DND-41 (cell line): ENCODE measurements at regions not wholly inside any gene's neighbourhood (a gene's known extent, or its start where the extent isn't known, plus 50 kb on each side); places are given as distances from the start of the nearest gene placed in this dataset.
A peak's percentile ranks its signal among the peaks of the same experiment; 100 is the strongest.

Experiments
- ATAC-seq: fragments of 200-7000 bp; cut with Tn5 transposase; 3 replicates; pipeline ENCODE4 v1.9.1; 2021; ENCODE audit warnings: low read depth; ENCODE audit not compliant: insufficient read depth
- DNase-seq: peaks from one replicate; pipeline ENCODE4 v3.0.0-alpha.2; 2020
- H2AFZ ChIP-seq: 2 replicates; pipeline ENCODE4 v1.6.0; 2012; ENCODE audit warnings: low read depth, low read length
- H3K27ac ChIP-seq: 2 replicates; pipeline ENCODE4 v1.5.1; 2012; ENCODE audit warnings: low read length, inconsistent platforms
- H3K27me3 ChIP-seq: fragments of 200-600 bp; sonication (generic); 2 replicates; pipeline ENCODE4 v1.6.0; 2012; ENCODE audit warnings: low read length, mild to moderate bottlenecking, inconsistent platforms; ENCODE audit not compliant: insufficient read depth, poor library complexity
- H3K36me3 ChIP-seq: 2 replicates; pipeline ENCODE4 v1.5.1; 2012; ENCODE audit warnings: low read length, inconsistent platforms; ENCODE audit not compliant: insufficient read depth
- H3K4me1 ChIP-seq: 2 replicates; pipeline ENCODE4 v1.5.1; 2012; ENCODE audit warnings: mild to moderate bottlenecking, low read length; ENCODE audit not compliant: insufficient read depth
- H3K4me2 ChIP-seq: 2 replicates; pipeline ENCODE4 v1.6.0; 2012; ENCODE audit warnings: mild to moderate bottlenecking, moderate library complexity, low read length, inconsistent platforms; ENCODE audit not compliant: insufficient read depth
- H3K4me3 ChIP-seq, 2 experiments: fragments of 200-600 bp in 1 of 2; shearing (Covaris generic) in 1 of 2; 2 replicates each; pipeline ENCODE4 v1.5.1; 2012 to 2016; ENCODE audit warnings: inconsistent platforms in 2 of 2, low read length in 2 of 2, mild to moderate bottlenecking in 2 of 2, low read depth in 1 of 2, moderate library complexity in 1 of 2
- H3K79me2 ChIP-seq: 2 replicates; pipeline ENCODE4 v1.6.0; 2012; ENCODE audit warnings: low read length, inconsistent platforms; ENCODE audit not compliant: insufficient read depth
- H3K9ac ChIP-seq: 2 replicates; pipeline ENCODE4 v1.6.0; 2012; ENCODE audit warnings: low read depth, mild to moderate bottlenecking, inconsistent platforms, low read length, moderate library complexity
- H3K9me3 ChIP-seq: 2 replicates; pipeline ENCODE4 v1.5.1; 2012; ENCODE audit warnings: low read length, moderate library complexity, mild to moderate bottlenecking, inconsistent platforms; ENCODE audit not compliant: insufficient read depth, severe bottlenecking
- H4K20me1 ChIP-seq: 2 replicates; pipeline ENCODE4 v1.6.0; 2012; ENCODE audit warnings: low read length; ENCODE audit not compliant: insufficient read depth
- EZH2 ChIP-seq: IDR thresholded peaks from 3 replicates; pipeline ENCODE4 v1.6.1; 2012; ENCODE audit warnings: borderline replicate concordance, low read depth, mild to moderate bottlenecking, moderate library complexity, low read length, inconsistent platforms; ENCODE audit not compliant: severe bottlenecking
- TF ChIP-seq, protein P1 (sequence below): IDR thresholded peaks from 2 replicates; pipeline ENCODE4 v1.5.1; 2012; ENCODE audit warnings: borderline replicate concordance, low read length, moderate library complexity, mild to moderate bottlenecking; ENCODE audit not compliant: poor library complexity, severe bottlenecking; ENCODE audit errors: extremely low read depth

DNA sequence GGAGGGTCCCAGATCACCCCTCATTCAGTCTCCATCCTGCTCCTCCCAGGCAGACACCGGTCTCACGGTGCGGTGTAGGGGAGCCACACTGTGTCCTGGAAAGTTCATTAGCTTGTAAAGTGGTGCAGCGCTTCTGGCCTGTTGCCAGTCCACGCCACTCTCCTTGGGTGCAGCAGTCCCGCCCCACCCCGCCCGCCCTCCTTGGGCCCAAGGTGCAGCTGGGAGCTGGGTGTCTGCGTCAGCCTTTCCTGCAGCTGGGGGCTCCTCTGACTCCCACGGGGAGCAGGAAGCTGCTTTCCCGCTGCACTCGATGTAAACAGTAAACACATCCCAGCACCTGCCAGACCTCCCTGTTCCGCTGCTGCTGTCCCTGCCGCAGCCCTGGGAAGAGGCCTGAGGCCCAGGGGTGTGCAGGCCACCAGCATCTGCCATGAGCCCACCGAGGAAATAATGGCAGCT lies 53.8 kb upstream of the ASB18 start:
- H4K20me1 ChIP-seq, result no peaks in the 10 kb centered on the region; the same call in 1 of the 2 replicates
- no peak overlapping the region for H3K4me3 ChIP-seq
- DNase-seq (no peak), ATAC-seq (no peak)
- H3K79me2 ChIP-seq, result no peaks in the 10 kb centered on the region
- no peak overlapping the region for H3K4me2 ChIP-seq
- no peak overlapping the region for H3K27ac ChIP-seq
- H3K9ac ChIP-seq, result no peak overlapping the region
- TF ChIP-seq, protein P1, sequence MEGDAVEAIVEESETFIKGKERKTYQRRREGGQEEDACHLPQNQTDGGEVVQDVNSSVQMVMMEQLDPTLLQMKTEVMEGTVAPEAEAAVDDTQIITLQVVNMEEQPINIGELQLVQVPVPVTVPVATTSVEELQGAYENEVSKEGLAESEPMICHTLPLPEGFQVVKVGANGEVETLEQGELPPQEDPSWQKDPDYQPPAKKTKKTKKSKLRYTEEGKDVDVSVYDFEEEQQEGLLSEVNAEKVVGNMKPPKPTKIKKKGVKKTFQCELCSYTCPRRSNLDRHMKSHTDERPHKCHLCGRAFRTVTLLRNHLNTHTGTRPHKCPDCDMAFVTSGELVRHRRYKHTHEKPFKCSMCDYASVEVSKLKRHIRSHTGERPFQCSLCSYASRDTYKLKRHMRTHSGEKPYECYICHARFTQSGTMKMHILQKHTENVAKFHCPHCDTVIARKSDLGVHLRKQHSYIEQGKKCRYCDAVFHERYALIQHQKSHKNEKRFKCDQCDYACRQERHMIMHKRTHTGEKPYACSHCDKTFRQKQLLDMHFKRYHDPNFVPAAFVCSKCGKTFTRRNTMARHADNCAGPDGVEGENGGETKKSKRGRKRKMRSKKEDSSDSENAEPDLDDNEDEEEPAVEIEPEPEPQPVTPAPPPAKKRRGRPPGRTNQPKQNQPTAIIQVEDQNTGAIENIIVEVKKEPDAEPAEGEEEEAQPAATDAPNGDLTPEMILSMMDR, result no peak
- no peak for TF ChIP-seq EZH2
- no peaks in the 10 kb centered on the region for H3K36me3 ChIP-seq
- peaks cover 2% of the 10 kb centered on the region for H3K9me3 ChIP-seq
- no peaks in the 10 kb centered on the region for H3K4me1 ChIP-seq
- H3K27me3 ChIP-seq, result peaks cover 3% of the 10 kb centered on the region
- H2AFZ ChIP-seq, result no peak overlapping the region

DNA sequence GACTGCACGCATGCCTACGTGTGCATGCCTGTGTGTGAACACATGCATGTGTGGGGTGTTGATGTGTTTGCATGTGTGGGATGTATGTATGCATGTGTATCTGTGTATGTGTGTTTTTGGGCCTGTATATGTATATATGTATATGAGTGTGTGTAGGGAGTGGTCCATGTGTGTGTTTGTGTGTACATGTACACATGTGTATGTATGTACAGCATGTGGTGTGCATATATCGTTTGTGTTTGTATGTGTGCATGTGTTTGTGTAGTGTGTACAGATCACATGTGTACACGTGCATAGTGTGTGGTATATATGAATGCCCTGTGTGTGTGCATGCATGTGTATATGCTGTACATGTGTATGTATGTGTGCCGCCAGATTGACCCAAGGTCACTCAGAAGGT lies 54.2 kb upstream of the ASB18 start:
- no peaks in the 10 kb centered on the region for H3K4me1 ChIP-seq
- no peaks in the 10 kb centered on the region; the same call in 1 of the 2 replicates for H4K20me1 ChIP-seq
- TF ChIP-seq EZH2, result no peak
- TF ChIP-seq, protein P1, result no peak
- no peak for ATAC-seq
- H3K79me2 ChIP-seq, result no peaks in the 10 kb centered on the region
- no peak overlapping the region for H3K27ac ChIP-seq
- H3K9ac ChIP-seq, result no peak overlapping the region
- peaks cover 3% of the 10 kb centered on the region for H3K27me3 ChIP-seq
- no peaks in the 10 kb centered on the region for H3K9me3 ChIP-seq
- DNase-seq, result no peak
- H3K36me3 ChIP-seq, result no peaks in the 10 kb centered on the region
- H3K4me2 ChIP-seq, result no peak overlapping the region
- H2AFZ ChIP-seq, result no peak overlapping the region
- H3K4me3 ChIP-seq, result no peak overlapping the region

DNA sequence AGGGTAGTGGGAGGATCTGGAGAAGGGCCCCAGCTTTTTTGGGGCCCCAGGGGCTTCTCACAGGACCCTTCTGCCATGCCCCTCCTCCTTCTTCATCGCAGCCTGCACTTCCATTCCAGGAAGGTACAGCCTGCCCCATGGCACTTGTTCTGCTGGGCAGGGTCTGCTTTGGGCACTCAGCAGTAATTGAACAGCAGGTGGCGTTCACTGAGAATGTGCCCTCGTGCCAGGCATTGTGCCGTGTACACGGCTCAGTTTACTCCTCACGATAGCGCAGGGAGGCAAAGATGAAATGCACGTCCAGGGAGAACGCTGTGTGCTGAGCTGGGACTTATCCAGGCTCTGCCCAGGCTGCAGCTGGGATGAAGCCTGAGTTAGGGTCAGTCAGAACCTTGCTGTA lies 54.8 kb upstream of the ASB18 start:
- TF ChIP-seq, protein P1, result peak; percentile 32
- no peak for TF ChIP-seq EZH2
- H3K4me1 ChIP-seq, result no peaks in the 10 kb centered on the region

DNA sequence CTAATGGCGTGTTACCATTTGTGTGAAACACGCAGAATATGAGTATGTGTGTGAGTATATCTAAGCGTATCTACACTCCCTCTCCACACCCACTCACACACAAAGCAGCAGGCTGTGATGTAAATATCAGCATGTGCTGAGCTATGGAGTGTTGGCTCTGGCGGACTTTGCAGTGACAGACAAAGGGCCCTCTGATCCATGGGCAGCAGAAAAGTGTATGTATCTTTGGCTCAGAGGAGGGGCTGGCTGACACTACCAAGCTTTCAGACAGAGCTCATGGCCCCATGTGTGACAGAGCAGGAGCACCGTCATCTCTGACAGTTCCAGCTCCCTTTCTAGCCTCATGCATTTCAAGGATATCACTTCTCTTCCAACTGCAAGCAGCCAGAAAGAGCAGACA lies 57.2 kb upstream of the ASB18 start:
- Histone ChIP-seq H3K9me3 (no peaks in the 10 kb centered on the region), H3K4me3 (no peak overlapping the region), H3K9ac (no peak overlapping the region), H4K20me1 (no peaks in the 10 kb centered on the region; the same call in 1 of the 2 replicates), H3K4me1 (no peaks in the 10 kb centered on the region), H3K4me2 (no peak overlapping the region), H3K79me2 (no peaks in the 10 kb centered on the region), H2AFZ (no peak overlapping the region), H3K27me3 (peaks cover 9% of the 10 kb centered on the region), H3K36me3 (no peaks in the 10 kb centered on the region), H3K27ac (no peak overlapping the region)
- DNase-seq (no peak), ATAC-seq (no peak)
- no peak for TF ChIP-seq EZH2
- TF ChIP-seq, protein P1, result no peak

More for the DNA sequence above, 54.8 kb upstream of the ASB18 start:
- no peak overlapping the region for H2AFZ ChIP-seq
- no peaks in the 10 kb centered on the region for H3K36me3 ChIP-seq
- H3K4me3 ChIP-seq, result no peak overlapping the region
- H3K4me2 ChIP-seq, result no peak overlapping the region
- ATAC-seq (no peak), DNase-seq (no peak)
- H3K27me3 ChIP-seq, result peaks cover 3% of the 10 kb centered on the region
- H3K79me2 ChIP-seq, result no peaks in the 10 kb centered on the region
- H3K27ac ChIP-seq, result no peak overlapping the region
- no peaks in the 10 kb centered on the region; the same call in 1 of the 2 replicates for H4K20me1 ChIP-seq
- H3K9ac ChIP-seq, result no peak overlapping the region
- no peaks in the 10 kb centered on the region for H3K9me3 ChIP-seq
